DMS79 treated with DMSO at 0.1 percent for 48 hours (cell line): ENCODE measurements at regions not wholly inside any gene's neighbourhood (a gene's known extent, or its start where the extent isn't known, plus 50 kb on each side); places are given as distances from the start of the nearest gene placed in this dataset.

Source experiments
- DNase-seq: peaks from one replicate; lab custom pipeline; 2025; lab: John Stamatoyannopoulos, UW

DNA sequence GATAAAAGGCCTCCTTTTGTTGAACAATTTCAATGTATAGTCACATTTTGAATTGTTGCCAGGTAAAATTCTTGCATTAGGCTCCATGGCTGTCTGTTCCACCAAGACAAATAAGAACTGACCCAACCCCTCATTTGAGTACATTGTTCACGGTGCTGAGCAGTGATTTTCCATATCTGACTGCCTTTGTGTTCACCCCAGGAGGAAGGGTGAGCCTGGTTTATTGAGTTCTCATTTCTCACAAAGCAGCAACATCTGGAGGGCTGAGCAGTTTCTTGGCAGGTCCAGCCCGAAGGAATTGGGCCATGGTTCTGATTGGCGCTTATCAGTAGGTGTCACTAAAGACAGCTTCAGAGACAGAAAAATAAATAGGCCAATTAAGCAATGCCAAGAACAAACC, 149.1 kb downstream of the BMP4 start:
- DNase-seq: no peak

DNA sequence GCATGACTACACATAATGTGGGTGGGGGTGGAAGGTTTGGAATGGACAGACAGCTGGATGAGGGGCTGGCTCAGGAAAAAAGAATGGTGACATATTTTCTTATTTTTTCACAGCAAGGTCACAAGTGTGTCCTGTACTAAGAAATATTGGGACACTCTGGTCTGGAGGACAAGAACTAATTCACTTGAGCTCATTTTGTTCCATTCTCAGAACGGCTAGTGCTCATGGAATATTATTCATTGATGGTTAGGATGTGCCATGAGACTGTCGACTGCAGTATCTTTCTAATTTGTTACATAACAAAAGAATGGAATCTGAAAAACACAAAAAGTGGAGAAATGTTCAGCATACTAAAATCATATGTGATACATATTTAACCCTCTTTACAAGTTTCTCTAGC, 149.5 kb downstream of the BMP4 start:
- no peak for DNase-seq

DNA sequence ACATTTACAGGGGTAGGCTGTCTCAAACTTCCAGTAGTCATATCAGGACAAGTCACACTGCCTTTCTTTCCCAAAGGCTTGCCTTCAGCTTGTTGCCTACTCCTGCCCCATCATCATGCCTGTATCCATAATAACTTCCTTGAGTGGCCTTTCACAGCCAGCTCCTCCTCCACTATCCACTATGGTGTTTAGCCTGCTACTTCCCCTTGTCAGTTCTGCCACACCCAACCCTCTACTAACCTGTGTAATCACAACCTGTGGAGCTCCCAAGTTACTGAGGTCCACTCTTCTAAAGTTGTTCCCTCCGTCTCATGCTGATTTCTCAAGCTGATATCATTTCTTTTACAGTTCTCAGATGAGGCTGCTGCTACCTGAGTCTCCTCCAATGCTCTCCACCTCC, 159.9 kb downstream of the BMP4 start:
- no peak for DNase-seq

DNA sequence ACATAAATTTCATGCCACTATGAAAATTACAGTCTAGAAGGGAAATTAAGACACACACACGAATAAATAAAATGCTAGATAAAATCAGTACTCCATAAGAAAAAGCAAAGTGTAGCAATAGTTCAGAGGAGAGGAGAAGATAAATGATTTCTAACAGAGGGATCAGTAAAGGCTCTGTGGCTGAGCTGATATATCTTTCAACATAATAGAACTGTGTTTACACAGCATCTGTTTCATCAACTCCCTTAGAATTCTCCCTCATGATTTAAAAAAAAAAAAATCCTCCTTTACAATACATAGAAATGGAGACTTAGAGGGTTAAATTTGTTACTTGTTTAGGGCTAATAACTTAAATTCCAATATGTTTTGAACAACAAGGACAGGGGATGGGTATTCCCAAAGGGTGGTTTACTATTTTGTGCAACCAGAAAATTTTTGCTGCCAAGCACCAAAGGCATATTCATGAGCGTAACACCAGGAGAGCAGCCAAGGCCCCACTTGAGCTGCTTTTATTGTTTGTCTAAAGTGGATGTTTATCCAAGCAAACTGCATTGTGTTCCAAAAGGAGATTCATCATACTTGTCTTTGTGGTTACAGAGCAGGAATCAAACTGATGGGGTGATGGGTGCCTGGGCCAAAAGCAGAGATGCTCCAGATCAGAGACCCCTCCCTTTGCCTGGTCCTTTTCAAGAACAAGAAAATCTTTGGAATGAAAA, 162.7 kb downstream of the BMP4 start:
- DNase-seq: peak; percentile 99

DNA sequence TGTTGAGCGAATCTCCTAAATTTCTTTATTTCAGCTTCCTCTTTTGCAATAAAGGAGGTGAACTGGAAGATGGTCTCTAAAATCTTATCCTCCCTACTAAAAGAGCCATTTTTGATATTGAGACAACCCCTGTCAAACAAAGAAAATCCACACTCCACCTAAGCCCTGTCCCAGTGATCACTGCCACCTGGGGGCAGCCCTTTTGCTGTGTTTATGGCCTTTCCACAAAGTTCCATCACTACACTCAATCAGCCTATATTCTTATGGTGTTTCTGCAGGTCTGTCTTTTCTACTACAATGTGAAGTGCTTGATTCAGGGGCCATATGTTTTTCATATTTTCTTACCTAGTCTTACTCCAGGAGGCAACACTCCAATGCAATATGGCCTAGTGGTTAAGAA, 163.7 kb downstream of the BMP4 start:
- no peak for DNase-seq

DNA sequence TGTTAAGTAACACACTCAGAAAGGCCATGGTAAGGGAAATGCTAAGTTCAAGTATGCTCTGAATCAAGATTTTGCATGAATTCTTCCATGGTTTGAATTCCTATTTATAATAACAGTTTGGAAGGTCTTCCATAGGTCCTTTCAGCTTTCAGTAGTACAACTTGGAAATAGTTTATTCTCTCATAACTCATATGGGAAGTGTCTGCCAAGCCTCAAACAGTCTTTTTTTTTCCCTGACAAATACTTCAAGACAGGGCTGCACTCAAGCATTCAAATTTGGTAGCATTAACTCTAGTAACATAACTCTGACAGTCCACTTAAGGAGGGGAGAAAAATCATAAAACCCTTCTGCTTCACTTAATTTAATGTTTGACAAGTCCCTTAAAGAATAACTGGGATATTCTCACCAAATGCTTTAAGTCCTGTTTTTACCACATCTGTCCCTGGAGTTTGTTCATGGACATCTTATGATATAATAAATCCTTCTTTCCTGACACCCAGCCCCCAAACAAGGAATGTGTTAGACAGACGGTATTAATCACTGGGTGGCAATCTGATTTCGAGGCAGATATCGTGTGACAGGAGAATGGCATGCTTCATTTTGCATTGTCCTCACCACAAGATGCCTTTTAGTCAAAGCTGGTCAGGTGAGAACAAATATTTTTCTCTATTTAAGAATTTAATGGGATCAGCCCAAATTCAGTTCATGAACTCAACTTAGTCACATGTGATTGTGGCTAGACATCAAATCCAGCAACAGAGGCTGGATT, 165.7 kb downstream of the BMP4 start:
- DNase-seq: peak; percentile 95

DNA sequence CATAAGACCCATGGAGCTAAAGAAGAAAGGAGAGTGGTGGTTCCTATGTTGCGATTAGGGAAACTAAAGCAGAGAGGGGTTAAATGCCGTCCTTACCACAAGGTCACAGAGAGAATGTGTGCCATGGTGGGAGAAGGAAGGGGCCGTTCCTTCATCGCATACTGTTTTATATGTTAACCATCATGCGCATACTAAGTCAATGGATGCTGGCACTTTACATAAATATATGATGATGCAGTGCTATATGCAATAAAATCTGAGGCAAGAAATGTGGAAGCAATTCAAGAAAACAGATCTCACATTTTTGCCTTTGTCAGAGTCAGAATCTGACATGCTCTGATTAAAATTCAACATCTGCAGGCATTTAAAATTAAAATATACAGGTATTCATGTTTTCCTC, 168.1 kb downstream of the BMP4 start:
- no peak for DNase-seq

DNA sequence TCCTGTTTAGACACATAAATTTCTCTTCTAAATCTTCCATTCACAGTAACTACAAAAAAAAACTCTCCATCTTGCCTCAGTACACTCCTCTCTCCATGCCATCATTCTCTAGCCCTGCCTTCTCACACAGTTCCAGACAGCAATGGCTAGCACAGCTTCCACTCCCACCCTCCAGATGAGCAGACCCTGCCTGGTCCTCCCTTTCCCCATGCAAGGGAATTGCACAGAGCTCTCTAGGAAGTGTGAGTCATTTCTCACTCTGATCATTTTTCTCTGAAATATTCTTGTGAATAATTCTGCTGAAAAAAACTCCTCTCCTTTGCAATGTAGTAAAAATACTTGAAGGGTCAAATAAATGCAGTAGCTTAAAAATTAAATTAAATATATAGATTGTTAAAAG, 170.6 kb downstream of the BMP4 start:
- DNase-seq: no peak

DNA sequence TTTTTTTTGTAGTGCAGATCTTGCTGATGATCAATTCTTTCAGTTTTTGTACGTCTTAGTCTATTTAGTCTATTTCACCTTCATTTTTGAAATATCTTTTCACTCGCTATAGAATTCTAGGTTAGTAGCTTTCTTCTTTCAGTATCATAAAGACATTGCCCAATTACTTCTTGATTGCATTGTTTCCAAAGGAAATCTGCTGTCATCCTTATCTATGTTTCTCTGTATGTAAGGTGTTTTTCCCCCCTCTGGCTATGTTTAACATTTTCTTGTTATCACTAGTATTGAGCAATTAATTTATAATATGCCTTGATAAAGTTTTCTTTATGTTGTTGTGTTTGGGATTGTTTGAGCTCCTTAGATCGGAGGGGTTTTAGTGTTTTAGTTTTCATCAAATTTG, 171.9 kb downstream of the BMP4 start:
- DNase-seq: no peak

DNA sequence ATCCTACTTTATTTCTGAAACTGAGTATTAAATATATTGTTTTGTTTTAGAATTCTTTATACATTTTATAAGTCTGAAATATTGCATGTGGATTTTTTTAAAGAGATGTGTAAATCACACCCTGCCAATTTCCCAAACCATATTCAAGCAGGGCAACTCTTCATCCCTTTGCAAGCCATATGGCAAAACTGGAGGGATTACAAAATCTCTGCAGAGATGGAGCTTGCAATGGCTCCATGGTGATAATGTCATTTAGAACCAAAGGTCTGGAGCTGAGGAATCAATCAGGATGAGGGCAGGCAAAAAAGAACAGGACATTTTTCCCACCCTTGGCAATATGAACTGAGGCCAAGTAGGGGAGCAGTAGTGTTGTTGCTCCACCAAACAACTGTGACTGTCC, 173.4 kb downstream of the BMP4 start:
- no peak for DNase-seq

DNA sequence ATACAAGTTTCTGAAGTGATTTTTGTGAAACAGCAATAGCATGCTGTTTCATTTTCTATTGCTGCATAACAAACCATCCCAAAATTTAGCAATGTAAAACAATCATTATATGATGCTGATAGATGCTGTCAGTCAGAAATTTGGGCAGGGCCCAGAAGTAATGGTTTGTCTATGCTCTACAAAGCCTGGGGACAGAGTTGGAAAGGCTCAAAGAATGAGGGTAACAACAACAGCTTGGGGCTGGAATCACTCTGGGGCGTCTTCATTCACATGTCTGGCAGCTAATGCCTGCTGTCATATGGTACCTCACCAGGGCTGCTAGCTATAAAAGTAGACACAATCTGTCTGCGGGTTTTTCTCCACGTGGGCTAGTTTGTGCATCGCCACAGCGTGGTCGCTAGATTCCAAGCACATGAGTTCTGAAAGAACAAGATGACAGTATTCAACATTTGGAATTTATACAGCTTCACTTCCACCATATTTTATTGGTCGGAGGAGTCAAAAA, 176.5 kb downstream of the BMP4 start:
- DNase-seq: no peak

DNA sequence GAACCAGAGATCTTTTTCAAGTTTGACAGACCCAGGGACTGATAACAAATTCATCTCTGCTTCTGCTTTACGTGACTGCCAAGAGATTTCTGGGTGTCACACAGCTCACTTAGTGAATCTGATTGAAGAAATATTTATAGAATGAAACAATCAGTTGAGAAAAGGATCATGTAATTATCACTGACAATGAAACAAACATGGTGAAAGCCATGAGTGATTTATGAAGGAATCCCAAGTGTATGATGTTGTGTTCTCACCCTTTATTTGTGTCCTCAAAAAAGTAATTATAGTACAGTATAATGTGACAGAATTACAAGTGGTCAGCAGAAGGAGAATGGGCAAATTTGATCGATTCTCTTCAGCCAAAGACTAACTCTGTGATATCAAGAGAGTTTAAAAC, 177.3 kb downstream of the BMP4 start:
- no peak for DNase-seq

DNA sequence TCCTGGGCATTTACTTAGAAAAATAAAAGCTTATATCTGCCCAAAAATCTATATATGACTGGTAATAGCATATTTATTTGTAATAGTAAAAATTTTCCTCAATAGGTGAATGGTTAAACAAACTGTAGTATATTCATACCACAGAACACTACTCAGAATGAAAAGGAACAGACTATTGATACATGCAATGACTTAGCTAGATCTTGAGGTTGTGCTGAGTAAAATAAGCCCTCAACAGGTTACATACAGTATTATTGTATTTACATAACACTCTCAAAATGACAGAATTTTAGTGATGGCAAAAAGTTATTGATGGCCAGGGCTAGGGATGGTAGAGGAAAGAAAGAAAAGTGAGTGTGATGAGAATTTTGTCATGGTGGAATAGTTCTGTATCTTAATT, 178.4 kb downstream of the BMP4 start:
- no peak for DNase-seq

DNA sequence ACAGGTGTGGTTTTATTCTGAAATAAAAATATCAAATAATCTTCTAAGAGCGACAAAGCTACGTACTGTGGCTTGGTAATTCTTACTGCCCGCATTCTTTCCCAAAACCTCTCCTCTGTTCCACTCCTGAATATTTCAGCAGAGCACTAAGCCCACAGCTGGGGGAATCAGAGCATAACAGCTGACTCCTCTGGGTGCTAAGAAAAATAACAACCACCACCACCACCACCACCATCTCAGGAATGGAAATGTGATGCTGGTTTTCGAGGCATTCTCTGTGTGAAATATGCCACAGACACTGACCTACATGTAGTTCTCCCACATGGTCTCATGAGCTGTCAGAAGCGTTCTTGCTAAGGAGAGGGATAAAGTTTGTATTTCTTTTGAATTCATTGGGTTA, 183.7 kb downstream of the BMP4 start:
- DNase-seq: no peak

DNA sequence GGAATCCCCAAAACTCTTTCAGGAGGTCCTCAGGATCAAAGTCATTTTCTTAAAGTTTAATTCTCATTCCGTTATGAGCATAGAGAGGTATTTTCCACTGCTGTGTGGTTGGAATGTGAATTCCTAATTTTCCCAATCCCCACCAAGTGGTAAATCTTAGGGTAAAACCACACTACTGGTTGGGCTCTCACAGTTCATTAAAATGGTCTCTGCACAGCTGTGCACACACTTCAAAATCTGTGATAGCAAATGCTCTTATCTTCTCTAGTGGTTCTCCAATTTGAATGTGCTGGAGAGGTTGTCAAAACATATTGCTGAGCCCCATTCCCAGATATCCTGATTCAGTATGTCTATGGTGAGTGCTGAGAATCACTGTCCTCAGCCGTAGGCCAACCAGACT, 189.1 kb downstream of the BMP4 start:
- DNase-seq: peak; percentile 92

DNA sequence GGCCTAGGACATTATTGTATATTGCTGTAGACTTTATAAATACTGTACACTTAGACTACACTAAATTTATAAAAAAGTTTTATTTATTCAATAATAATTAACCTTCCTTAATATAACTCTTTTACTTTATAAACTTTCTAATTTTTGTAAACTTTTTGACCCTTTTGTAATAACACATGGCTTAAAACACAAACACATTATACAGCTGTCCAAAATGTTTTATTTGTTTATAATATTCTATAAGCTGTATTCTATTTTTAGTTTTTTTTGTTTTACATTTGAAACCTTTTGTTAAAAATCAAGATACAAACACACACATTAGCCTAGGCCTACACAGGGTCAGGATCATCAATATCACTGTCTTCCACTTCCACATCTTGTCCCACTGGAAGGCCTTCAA, 190.0 kb downstream of the BMP4 start:
- DNase-seq: no peak

DNA sequence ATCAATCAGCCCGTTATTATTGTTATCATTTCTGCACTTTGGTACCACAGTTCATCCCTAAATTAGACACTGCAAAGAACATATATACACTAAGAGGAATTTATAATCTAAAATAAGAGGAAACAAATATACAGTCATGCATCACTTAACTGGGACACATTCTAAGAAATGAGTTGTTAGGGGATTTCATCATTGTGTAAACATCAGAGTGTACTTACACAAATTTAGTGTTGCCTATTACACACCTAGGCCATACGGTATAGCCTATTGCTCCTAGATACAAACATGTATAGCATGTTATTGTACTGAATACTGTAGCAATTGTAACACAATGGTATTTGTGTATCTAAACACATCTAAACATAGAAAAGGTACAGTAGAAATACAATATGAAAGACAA, 190.5 kb downstream of the BMP4 start:
- DNase-seq: no peak

DNA sequence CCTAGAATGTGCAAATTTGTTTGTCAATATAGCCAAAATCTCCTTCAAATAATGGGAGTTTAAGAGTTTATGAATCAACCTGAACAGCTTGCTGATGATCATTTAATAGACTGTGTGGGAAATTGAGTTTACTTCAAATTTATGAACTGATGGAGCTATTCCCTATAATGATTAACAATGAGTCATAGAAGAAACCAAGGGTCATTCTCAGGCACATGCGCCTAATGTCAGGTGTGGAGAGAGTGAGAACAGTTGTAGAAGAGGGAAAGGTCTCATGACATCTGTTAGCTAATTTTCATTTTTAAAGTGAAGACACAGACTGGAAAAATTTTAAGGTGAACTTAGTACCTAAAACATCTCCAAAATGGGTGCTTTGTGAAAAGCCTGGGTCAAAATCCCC, 191.8 kb downstream of the BMP4 start:
- DNase-seq: no peak

DNA sequence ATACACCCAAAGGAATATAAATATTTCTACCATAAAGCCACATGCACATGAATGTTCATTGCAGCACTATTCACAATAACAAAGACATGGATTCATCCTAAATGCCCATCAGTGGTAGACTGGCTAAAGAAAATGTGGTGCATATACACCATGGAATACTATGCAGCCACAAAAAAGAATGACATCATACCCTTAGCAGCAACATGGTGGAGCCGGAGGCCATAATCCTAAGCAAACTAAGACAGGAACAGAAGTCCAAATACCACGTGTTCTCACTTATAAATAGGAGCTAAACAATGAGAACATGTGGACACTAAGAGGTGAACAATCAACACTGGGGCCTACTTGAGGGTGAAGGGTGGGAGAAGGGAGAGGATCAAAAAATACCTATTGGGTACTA, 198.5 kb downstream of the BMP4 start:
- no peak for DNase-seq

DNA sequence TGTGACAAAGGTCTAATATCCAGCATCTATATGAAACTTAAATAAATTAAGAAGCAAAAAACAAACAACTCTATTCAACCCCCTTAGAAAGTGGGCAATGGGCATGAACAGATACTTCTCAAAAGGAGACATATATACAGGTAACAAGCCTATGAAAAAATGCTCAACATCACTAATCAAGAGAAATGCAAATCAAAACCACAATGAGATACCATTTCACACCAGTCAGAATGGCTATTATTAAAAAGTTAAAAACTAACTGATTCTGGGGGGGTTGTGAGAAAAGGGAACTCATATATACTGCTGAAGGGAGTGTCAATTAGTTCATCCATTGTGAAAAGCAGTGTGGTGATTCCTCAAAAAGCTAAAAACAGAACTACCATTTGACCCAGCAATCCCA, 198.9 kb downstream of the BMP4 start:
- no peak for DNase-seq

DNA sequence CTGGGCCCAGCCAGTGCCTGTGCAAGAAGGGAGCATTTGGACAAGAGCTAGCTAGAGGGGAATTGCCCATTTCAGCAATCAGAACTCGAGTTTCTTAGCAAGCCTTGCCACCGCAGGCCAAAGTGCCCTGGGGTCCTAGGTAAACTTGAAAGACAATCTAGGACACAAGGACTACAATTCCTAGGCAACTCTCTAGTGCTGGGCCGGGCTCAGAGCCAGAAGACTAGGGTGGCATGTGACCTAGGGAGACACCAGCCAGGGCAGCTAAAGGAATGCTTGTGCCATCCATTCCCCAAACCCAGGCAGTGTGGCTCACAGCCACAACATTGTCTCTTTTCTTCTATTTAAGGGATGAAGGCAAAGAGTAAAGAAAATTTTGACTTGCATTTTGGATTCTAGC, 205.0 kb downstream of the BMP4 start:
- no peak for DNase-seq

DNA sequence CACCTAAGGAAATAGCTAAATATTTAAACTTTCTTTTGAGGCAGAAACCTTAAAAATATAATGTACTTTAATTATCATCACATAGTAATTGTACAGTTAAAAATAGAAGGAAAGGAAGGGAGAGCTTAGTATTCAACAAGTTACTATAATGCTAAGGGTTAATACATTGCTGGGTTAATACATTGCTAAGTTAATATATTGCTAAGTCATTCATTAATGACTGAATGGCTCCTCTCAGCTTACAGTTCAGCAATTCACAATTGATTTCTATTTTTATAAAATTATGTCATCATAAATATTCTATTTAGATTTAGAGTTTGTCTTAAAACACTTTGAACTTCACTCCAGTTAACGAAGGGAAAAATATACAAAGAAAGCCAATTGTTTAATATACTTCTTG, 207.9 kb downstream of the BMP4 start:
- no peak for DNase-seq

DNA sequence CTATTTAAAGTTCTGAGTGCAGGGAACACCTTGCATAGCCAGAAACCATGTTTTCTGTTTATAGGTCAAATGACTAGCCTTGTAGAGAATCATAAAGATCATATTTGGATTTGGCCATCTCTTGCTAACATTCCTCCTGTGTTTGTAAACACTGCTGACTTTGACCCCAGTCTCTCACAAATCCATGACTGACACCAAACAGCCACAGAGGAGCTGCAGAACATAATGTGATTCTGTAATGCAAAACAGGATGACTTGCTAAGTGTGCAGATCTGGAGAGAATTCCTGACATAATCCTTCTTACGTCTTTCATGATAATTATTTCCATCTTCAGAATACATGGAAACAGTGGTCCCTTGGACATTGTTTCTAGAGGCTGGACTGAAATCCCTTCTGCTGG, 211.8 kb downstream of the BMP4 start:
- no peak for DNase-seq

DNA sequence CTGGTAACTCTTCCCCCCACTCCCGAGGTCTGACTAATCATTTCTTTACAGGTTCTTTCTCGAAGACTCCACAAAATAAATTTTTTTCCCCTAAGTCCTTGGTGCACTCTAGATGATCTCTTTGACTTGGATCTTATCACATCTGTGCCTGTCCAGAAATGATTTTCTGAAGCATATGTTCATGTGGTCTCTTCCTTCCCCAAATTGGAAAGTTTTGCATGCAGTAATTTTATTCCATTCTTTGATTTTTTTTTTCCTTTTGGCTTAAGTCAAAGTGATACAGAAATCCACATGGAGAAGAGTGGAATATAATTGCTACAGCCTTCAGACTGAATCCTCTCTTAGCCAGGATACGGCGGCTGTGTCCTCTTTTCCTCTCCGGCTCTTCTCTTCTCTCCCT, 213.3 kb downstream of the BMP4 start:
- no peak for DNase-seq
